Astrocyte (in vitro differentiated cells and primary cell): ENCODE measurements at regions not wholly inside any gene's neighbourhood (a gene's known extent, or its start where the extent isn't known, plus 50 kb on each side); places are given as distances from the start of the nearest gene placed in this dataset.

Source experiments
- DNase-seq: peaks from one replicate; pipeline ENCODE4 v3.0.0-alpha.2; 2010; ENCODE audit warnings: low read depth
- FAIRE-seq: peaks from 2 replicates; lab custom pipeline; 2011; peaks lifted over from hg19 to GRCh38; lab: Jason Lieb, UNC
- H2AFZ ChIP-seq: 2 replicates; pipeline ENCODE4 v1.6.0; 2012; ENCODE audit warnings: low read depth, low read length, inconsistent platforms
- H3K27ac ChIP-seq: 2 replicates; pipeline ENCODE4 v1.5.1; 2011; ENCODE audit warnings: low read depth, low read length, inconsistent platforms
- H3K27me3 ChIP-seq: 2 replicates; pipeline ENCODE4 v1.6.0; 2011; ENCODE audit warnings: low read length, inconsistent platforms; ENCODE audit not compliant: insufficient read depth
- H3K36me3 ChIP-seq: 2 replicates; pipeline ENCODE4 v1.5.1; 2011; ENCODE audit warnings: low read length, inconsistent platforms; ENCODE audit not compliant: insufficient read depth
- H3K4me1 ChIP-seq: 2 replicates; pipeline ENCODE4 v1.5.1; 2011; ENCODE audit warnings: low read length, inconsistent platforms; ENCODE audit not compliant: insufficient read depth
- H3K4me2 ChIP-seq: 2 replicates; pipeline ENCODE4 v1.6.0; 2012; ENCODE audit warnings: low read length, inconsistent platforms
- H3K4me3 ChIP-seq: 2 replicates; pipeline ENCODE4 v1.5.1; 2011; ENCODE audit warnings: low read depth, mild to moderate bottlenecking, low read length, inconsistent platforms; ENCODE audit not compliant: insufficient read depth
- H3K79me2 ChIP-seq: 2 replicates; pipeline ENCODE4 v1.6.0; 2012; ENCODE audit warnings: mild to moderate bottlenecking, low read length, inconsistent platforms; ENCODE audit not compliant: insufficient read depth
- H3K9ac ChIP-seq: 2 replicates; pipeline ENCODE4 v1.6.0; 2012; ENCODE audit warnings: mild to moderate bottlenecking, low read length, inconsistent platforms
- H3K9me3 ChIP-seq: 2 replicates; pipeline ENCODE4 v1.5.1; 2012; ENCODE audit warnings: low read depth, mild to moderate bottlenecking, low read length, inconsistent platforms; ENCODE audit not compliant: insufficient read depth
- H4K20me1 ChIP-seq: 2 replicates; pipeline ENCODE4 v1.6.0; 2012; ENCODE audit warnings: low read length, inconsistent platforms; ENCODE audit not compliant: insufficient read depth
- H3K27ac Mint-ChIP-seq: one replicate; pipeline ENCODE4 v1.8.0; 2021; ENCODE audit warnings: mild to moderate bottlenecking, mixed read lengths; ENCODE audit not compliant: unreplicated experiment
- H3K27me3 Mint-ChIP-seq: one replicate; pipeline ENCODE4 v1.8.0; 2021; ENCODE audit warnings: low read depth, mixed read lengths; ENCODE audit not compliant: unreplicated experiment
- H3K36me3 Mint-ChIP-seq: one replicate; pipeline ENCODE4 v1.8.0; 2021; ENCODE audit warnings: low read depth, mixed read lengths; ENCODE audit not compliant: unreplicated experiment
- H3K4me1 Mint-ChIP-seq: one replicate; pipeline ENCODE4 v1.8.0; 2021; ENCODE audit warnings: low read depth, mixed read lengths; ENCODE audit not compliant: unreplicated experiment
- H3K4me3 Mint-ChIP-seq: one replicate; pipeline ENCODE4 v1.8.0; 2021; ENCODE audit warnings: mild to moderate bottlenecking, moderate library complexity, mixed read lengths; ENCODE audit not compliant: unreplicated experiment
- H3K9me3 Mint-ChIP-seq: one replicate; pipeline ENCODE4 v1.8.0; 2021; ENCODE audit warnings: mild to moderate bottlenecking, mixed read lengths; ENCODE audit not compliant: unreplicated experiment
- EZH2 ChIP-seq: IDR thresholded peaks from 2 replicates; pipeline ENCODE4 v1.6.1; 2012; ENCODE audit warnings: mild to moderate bottlenecking, low read length, inconsistent platforms; ENCODE audit not compliant: insufficient read depth
- TF ChIP-seq, protein P1 (sequence below): IDR thresholded peaks from 2 replicates; pipeline ENCODE4 v1.5.1; 2011; ENCODE audit warnings: low read depth, mild to moderate bottlenecking, inconsistent platforms, low read length, moderate library complexity; ENCODE audit not compliant: insufficient read depth

GRCh38 chr5:34599471-34600117 is 56.5 kb upstream of the RAI14 start:
- no peak overlapping the region for H3K4me3 ChIP-seq
- Mint-ChIP-seq H3K9me3 (peaks cover 2% of the 10 kb centered on the region), H3K4me1 (peaks cover 18% of the 10 kb centered on the region), H3K4me3 (no peak overlapping the region), H3K27ac (no peak overlapping the region), H3K27me3 (no peaks in the 10 kb centered on the region), H3K36me3 (no peaks in the 10 kb centered on the region)
- peaks cover 26% of the 10 kb centered on the region for H3K4me1 ChIP-seq
- H3K27me3 ChIP-seq = no peaks in the 10 kb centered on the region
- no peaks in the 10 kb centered on the region for H3K36me3 ChIP-seq
- TF ChIP-seq, protein P1, sequence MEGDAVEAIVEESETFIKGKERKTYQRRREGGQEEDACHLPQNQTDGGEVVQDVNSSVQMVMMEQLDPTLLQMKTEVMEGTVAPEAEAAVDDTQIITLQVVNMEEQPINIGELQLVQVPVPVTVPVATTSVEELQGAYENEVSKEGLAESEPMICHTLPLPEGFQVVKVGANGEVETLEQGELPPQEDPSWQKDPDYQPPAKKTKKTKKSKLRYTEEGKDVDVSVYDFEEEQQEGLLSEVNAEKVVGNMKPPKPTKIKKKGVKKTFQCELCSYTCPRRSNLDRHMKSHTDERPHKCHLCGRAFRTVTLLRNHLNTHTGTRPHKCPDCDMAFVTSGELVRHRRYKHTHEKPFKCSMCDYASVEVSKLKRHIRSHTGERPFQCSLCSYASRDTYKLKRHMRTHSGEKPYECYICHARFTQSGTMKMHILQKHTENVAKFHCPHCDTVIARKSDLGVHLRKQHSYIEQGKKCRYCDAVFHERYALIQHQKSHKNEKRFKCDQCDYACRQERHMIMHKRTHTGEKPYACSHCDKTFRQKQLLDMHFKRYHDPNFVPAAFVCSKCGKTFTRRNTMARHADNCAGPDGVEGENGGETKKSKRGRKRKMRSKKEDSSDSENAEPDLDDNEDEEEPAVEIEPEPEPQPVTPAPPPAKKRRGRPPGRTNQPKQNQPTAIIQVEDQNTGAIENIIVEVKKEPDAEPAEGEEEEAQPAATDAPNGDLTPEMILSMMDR = no peak
- TF ChIP-seq EZH2 = no peak
- H3K4me2 ChIP-seq = peak overlapping the region; percentile 15
- H3K79me2 ChIP-seq = no peaks in the 10 kb centered on the region
- H2AFZ ChIP-seq = no peak overlapping the region
- DNase-seq (peak; percentile 41), FAIRE-seq (no peak)
- peak overlapping the region; percentile 88 for H3K27ac ChIP-seq
- H4K20me1 ChIP-seq = no peaks in the 10 kb centered on the region
- peak overlapping the region; percentile 24 for H3K9ac ChIP-seq
- no peaks in the 10 kb centered on the region for H3K9me3 ChIP-seq

DNA sequence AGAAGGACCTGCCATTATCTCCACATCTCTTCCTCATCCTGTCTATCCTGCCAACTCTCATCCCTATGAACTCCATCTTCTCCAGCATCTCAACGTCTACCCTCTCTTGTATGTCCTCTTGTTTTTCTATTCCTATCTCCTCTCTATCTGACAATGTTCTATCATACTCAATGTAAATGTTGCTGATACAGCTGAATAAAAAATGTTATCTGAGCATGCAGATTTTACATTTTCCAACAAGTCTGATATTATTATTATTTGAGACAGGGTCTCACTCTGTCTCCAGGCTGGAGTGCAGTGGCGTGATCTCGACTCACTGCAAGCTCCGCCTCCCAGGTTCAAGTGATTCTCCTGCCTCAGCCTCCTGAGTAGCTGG is 56.0 kb upstream of the RAI14 start:
- DNase-seq = no peak
- no peak overlapping the region for H3K27ac Mint-ChIP-seq
- peaks cover 18% of the 10 kb centered on the region for H3K4me1 Mint-ChIP-seq
- H3K27me3 ChIP-seq = no peaks in the 10 kb centered on the region
- no peak overlapping the region for H2AFZ ChIP-seq
- H3K9me3 ChIP-seq = no peaks in the 10 kb centered on the region
- no peak for FAIRE-seq
- H3K27ac ChIP-seq = no peak overlapping the region
- H3K79me2 ChIP-seq = no peaks in the 10 kb centered on the region
- no peak for TF ChIP-seq EZH2
- TF ChIP-seq, protein P1 = no peak
- H3K4me2 ChIP-seq = no peak overlapping the region
- no peaks in the 10 kb centered on the region for H3K36me3 Mint-ChIP-seq
- H3K27me3 Mint-ChIP-seq = no peaks in the 10 kb centered on the region
- H3K4me1 ChIP-seq = peaks cover 26% of the 10 kb centered on the region
- H3K4me3 ChIP-seq = no peak overlapping the region
- no peaks in the 10 kb centered on the region for H4K20me1 ChIP-seq
- peaks cover 2% of the 10 kb centered on the region for H3K9me3 Mint-ChIP-seq
- H3K4me3 Mint-ChIP-seq = no peak overlapping the region
- H3K36me3 ChIP-seq = no peaks in the 10 kb centered on the region
- H3K9ac ChIP-seq = no peak overlapping the region

DNA sequence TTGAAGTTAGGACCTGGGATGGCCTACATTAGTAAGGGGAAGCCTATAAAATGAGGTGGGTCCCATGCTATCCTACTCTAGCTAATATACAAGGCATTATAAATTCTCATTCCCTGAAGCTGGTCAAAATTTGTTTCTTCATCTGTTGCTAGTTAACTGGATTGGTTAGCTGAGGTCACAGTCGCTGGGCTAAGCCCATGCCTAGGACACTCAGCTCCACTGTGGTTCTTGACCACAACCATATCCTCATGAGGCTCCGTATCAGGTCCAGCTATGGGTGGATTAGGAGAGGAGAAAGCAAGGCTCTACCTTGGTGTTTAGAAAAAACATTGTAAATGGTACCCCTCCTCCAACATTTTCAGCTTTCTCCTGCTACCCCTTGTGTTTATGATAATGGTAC is 52.8 kb upstream of the RAI14 start:
- Mint-ChIP-seq H3K36me3 (no peaks in the 10 kb centered on the region), H3K27me3 (no peaks in the 10 kb centered on the region), H3K4me3 (no peak overlapping the region), H3K27ac (no peak overlapping the region), H3K4me1 (peaks cover 14% of the 10 kb centered on the region), H3K9me3 (peaks cover 2% of the 10 kb centered on the region)
- Histone ChIP-seq H3K9ac (no peak overlapping the region), H3K27me3 (no peaks in the 10 kb centered on the region), H3K4me2 (no peak overlapping the region), H4K20me1 (no peaks in the 10 kb centered on the region), H3K36me3 (no peaks in the 10 kb centered on the region), H3K4me3 (no peak overlapping the region), H3K4me1 (peaks cover 17% of the 10 kb centered on the region), H2AFZ (no peak overlapping the region), H3K9me3 (no peaks in the 10 kb centered on the region), H3K79me2 (no peaks in the 10 kb centered on the region), H3K27ac (no peak overlapping the region)
- FAIRE-seq (no peak), DNase-seq (no peak)
- TF ChIP-seq EZH2 = no peak
- TF ChIP-seq, protein P1 = no peak
